ENCODE measurements at regions not wholly inside any gene's neighbourhood (a gene's known extent, or its start where the extent isn't known, plus 50 kb on each side); places are given as distances from the start of the nearest gene placed in this dataset.

DNA sequence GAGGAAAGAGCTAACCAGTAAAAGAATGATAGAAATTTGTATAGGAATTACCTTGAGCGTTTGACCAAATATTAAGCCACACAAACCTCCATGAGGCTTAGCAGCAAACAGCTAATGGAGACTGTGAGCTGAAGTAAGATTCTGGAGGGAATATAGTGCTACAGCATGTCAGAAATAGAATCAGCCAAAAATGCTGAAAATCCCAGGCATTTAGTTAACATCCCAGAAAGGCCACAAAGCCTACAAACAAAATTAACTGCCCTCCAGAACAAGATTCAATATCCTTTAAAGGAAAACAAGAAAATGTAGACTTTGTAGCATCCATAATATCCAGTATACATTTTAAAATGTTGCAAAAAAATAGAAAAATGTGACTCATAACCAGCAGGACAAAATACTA lies 257.8 kb upstream of the TUSC1 start:
- Mint-ChIP-seq H3K36me3 (no peaks in the 10 kb centered on the region), H3K9me3 (peaks cover 7% of the 10 kb centered on the region), H3K27ac (no peak overlapping the region), H3K27me3 (no peaks in the 10 kb centered on the region), H3K4me3 (no peak overlapping the region), H3K4me1 (no peaks in the 10 kb centered on the region)
- ATAC-seq: no peak

GRCh38 chr9:25935188-25935587 lies 256.9 kb upstream of the TUSC1 start:
- no peak for ATAC-seq
- H3K4me3 Mint-ChIP-seq: no peak overlapping the region
- no peaks in the 10 kb centered on the region for H3K27me3 Mint-ChIP-seq
- H3K36me3 Mint-ChIP-seq: no peaks in the 10 kb centered on the region
- H3K27ac Mint-ChIP-seq: no peak overlapping the region
- peaks cover 7% of the 10 kb centered on the region for H3K9me3 Mint-ChIP-seq
- H3K4me1 Mint-ChIP-seq: no peaks in the 10 kb centered on the region

DNA sequence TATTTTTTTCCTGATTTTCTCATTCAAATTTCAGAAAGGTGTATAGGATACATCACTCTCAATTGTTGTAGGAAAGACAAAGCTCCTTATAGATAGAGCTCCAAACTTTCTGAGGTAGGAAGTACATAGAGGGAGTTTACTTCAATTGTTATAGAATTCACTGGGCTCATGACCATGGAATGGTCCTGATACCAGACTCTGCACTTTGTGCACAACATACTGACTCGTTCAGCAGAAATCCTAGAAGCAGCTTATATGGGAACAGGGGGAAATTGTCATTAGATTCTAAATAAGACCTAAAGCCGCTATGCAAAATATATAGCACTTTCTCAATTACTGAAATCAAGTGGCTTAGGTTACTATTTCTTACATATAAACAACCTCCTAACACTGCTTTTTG lies 240.5 kb upstream of the TUSC1 start:
- H3K27me3 Mint-ChIP-seq: no peaks in the 10 kb centered on the region
- H3K27ac Mint-ChIP-seq: no peak overlapping the region
- H3K4me1 Mint-ChIP-seq: no peaks in the 10 kb centered on the region
- H3K9me3 Mint-ChIP-seq: no peaks in the 10 kb centered on the region
- no peak for ATAC-seq
- no peaks in the 10 kb centered on the region for H3K36me3 Mint-ChIP-seq
- H3K4me3 Mint-ChIP-seq: no peak overlapping the region

- no peaks in the 10 kb centered on the region for H3K4me1 Mint-ChIP-seq
- no peak for ATAC-seq
Observed at GRCh38 chr9:25917731-25918362, 239.6 kb upstream of the TUSC1 start.

DNA sequence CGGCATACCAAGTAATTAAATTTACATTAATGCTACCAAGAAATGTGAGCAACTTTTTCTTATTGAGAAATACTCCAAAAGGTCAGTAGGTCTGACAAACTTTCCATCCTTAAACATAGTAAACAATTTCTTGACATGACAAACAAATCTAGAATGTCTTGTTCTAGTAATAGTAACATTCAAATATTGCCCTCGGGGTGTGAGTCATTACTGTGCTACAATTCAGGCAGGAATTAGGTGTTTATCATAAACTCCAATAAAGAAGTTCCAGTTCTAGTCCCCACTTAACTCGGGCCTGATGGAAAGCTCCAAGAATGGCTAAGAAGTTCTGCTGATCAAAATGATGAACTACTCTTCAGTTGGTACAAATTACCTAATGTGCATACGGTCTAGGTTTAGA lies 235.6 kb upstream of the TUSC1 start:
- H3K36me3 Mint-ChIP-seq: no peaks in the 10 kb centered on the region
- H3K9me3 Mint-ChIP-seq: peaks cover 2% of the 10 kb centered on the region
- no peak overlapping the region for H3K27ac Mint-ChIP-seq
- no peak overlapping the region for H3K4me3 Mint-ChIP-seq
- no peak for ATAC-seq
- no peaks in the 10 kb centered on the region for H3K4me1 Mint-ChIP-seq
- no peaks in the 10 kb centered on the region for H3K27me3 Mint-ChIP-seq

More at GRCh38 chr9:25917731-25918362, 239.6 kb upstream of the TUSC1 start:
- Mint-ChIP-seq H3K9me3 (no peaks in the 10 kb centered on the region), H3K27ac (no peak overlapping the region), H3K27me3 (no peaks in the 10 kb centered on the region), H3K4me3 (no peak overlapping the region), H3K36me3 (no peaks in the 10 kb centered on the region)

GRCh38 chr9:25904701-25905100 lies 226.5 kb upstream of the TUSC1 start:
- Mint-ChIP-seq H3K9me3 (peaks cover 14% of the 10 kb centered on the region), H3K4me1 (no peaks in the 10 kb centered on the region), H3K4me3 (no peak overlapping the region), H3K27me3 (no peaks in the 10 kb centered on the region), H3K36me3 (no peaks in the 10 kb centered on the region), H3K27ac (no peak overlapping the region)
- ATAC-seq: no peak

- H3K4me1 Mint-ChIP-seq: no peaks in the 10 kb centered on the region
- H3K9me3 Mint-ChIP-seq: peaks cover 14% of the 10 kb centered on the region
- no peak for ATAC-seq
- H3K36me3 Mint-ChIP-seq: no peaks in the 10 kb centered on the region
- H3K4me3 Mint-ChIP-seq: no peak overlapping the region
- no peak overlapping the region for H3K27ac Mint-ChIP-seq
- no peaks in the 10 kb centered on the region for H3K27me3 Mint-ChIP-seq
Observed at GRCh38 chr9:25891527-25891926, 213.3 kb upstream of the TUSC1 start.

DNA sequence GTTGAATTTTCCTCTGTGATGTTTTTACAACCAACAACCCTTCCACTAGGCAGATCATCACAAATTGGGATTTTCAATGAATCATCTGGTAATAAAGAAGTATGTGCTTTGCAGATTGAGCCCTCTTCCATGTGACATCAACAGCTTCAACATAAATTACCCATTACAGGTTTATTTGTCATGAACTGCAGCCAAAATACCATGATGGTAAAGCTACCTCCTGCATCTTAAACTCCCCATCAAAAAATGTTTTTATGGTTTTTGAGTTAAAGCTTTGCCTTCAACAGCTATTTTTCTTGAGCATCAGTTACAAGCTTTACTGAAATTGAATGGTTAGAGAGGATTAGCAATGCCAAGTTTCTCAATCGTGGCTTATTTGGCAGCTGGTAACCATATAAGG lies 211.4 kb upstream of the TUSC1 start:
- Mint-ChIP-seq H3K27ac (no peak overlapping the region), H3K27me3 (no peaks in the 10 kb centered on the region), H3K4me1 (no peaks in the 10 kb centered on the region), H3K9me3 (peaks cover 7% of the 10 kb centered on the region), H3K36me3 (no peaks in the 10 kb centered on the region), H3K4me3 (no peak overlapping the region)
- no peak for ATAC-seq

- Mint-ChIP-seq H3K27me3 (no peaks in the 10 kb centered on the region), H3K4me3 (no peak overlapping the region), H3K27ac (no peak overlapping the region), H3K36me3 (no peaks in the 10 kb centered on the region), H3K9me3 (peaks cover 3% of the 10 kb centered on the region), H3K4me1 (no peaks in the 10 kb centered on the region)
- ATAC-seq: no peak
Observed at GRCh38 chr9:25876248-25876647, 198.0 kb upstream of the TUSC1 start.

- H3K27ac Mint-ChIP-seq: no peak overlapping the region
- H3K4me1 Mint-ChIP-seq: no peaks in the 10 kb centered on the region
- H3K4me3 Mint-ChIP-seq: no peak overlapping the region
- no peaks in the 10 kb centered on the region for H3K36me3 Mint-ChIP-seq
- H3K27me3 Mint-ChIP-seq: no peaks in the 10 kb centered on the region
- no peaks in the 10 kb centered on the region for H3K9me3 Mint-ChIP-seq
- ATAC-seq: no peak
Observed at GRCh38 chr9:25864509-25864908, 186.3 kb upstream of the TUSC1 start.

- ATAC-seq: no peak
- Mint-ChIP-seq H3K4me1 (no peaks in the 10 kb centered on the region), H3K27ac (no peak overlapping the region), H3K9me3 (peaks cover 3% of the 10 kb centered on the region), H3K4me3 (no peak overlapping the region), H3K27me3 (no peaks in the 10 kb centered on the region), H3K36me3 (no peaks in the 10 kb centered on the region)
Observed at GRCh38 chr9:25861421-25861820, 183.2 kb upstream of the TUSC1 start.

DNA sequence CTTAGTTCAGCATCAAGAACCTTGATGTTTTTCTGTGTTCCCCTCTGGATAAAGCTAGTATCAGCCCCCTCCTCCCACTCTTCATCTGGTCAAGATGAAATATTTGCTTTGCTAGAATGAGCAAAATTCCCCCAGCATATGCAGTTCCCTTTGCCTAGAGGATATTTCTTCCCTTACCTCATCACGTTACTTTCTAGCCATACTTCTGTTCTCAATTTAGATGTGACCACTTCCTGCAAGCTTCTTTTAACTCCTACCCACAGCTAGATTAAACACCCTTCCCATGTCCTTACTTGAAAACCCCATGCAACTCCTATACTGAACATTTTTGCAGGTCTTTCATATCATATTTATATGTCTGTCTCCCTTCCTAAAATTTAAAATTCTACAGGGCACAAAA lies 178.9 kb upstream of the TUSC1 start:
- peaks cover 7% of the 10 kb centered on the region for H3K9me3 Mint-ChIP-seq
- no peaks in the 10 kb centered on the region for H3K36me3 Mint-ChIP-seq
- no peaks in the 10 kb centered on the region for H3K27me3 Mint-ChIP-seq
- no peak overlapping the region for H3K4me3 Mint-ChIP-seq
- no peaks in the 10 kb centered on the region for H3K4me1 Mint-ChIP-seq
- no peak overlapping the region for H3K27ac Mint-ChIP-seq
- ATAC-seq: no peak

- ATAC-seq: no peak
Observed at GRCh38 chr9:25850803-25851202, 172.6 kb upstream of the TUSC1 start.

GRCh38 chr9:25845867-25846266 lies 167.6 kb upstream of the TUSC1 start:
- peaks cover 9% of the 10 kb centered on the region for H3K9me3 Mint-ChIP-seq
- no peaks in the 10 kb centered on the region for H3K27me3 Mint-ChIP-seq
- no peak for ATAC-seq
- H3K4me3 Mint-ChIP-seq: no peak overlapping the region
- no peaks in the 10 kb centered on the region for H3K4me1 Mint-ChIP-seq
- H3K36me3 Mint-ChIP-seq: no peaks in the 10 kb centered on the region
- no peak overlapping the region for H3K27ac Mint-ChIP-seq

More at GRCh38 chr9:25850803-25851202, 172.6 kb upstream of the TUSC1 start:
- Mint-ChIP-seq H3K27ac (no peak overlapping the region), H3K9me3 (peaks cover 13% of the 10 kb centered on the region), H3K4me1 (no peaks in the 10 kb centered on the region), H3K4me3 (no peak overlapping the region), H3K27me3 (no peaks in the 10 kb centered on the region), H3K36me3 (no peaks in the 10 kb centered on the region)

GRCh38 chr9:25830381-25830780 lies 152.1 kb upstream of the TUSC1 start:
- Mint-ChIP-seq H3K27ac (no peak overlapping the region), H3K9me3 (peaks cover 11% of the 10 kb centered on the region), H3K4me3 (no peak overlapping the region), H3K27me3 (no peaks in the 10 kb centered on the region), H3K36me3 (no peaks in the 10 kb centered on the region), H3K4me1 (no peaks in the 10 kb centered on the region)
- no peak for ATAC-seq

DNA sequence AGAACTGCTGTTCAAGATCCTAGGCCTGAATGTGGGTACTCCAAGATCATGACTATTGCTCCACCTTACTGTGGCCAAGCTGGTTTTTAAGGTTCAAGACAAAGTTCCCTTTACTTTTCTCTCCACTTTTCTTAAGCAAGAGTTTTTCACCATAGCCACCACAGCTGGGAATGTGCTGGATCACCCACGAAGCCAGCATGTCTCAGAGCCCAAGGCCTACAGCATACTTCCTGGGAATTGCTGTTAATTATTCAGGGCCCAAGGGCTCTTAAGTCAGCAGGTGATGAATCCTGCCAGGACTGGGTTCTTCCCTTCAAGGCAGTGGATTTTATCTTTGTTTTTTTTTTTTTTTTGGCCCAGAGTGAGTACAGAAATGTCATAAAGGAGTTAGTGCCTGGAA lies 149.4 kb upstream of the TUSC1 start:
- Mint-ChIP-seq H3K9me3 (peaks cover 17% of the 10 kb centered on the region), H3K4me1 (no peaks in the 10 kb centered on the region), H3K27ac (no peak overlapping the region), H3K36me3 (no peaks in the 10 kb centered on the region), H3K27me3 (no peaks in the 10 kb centered on the region), H3K4me3 (no peak overlapping the region)
- no peak for ATAC-seq

DNA sequence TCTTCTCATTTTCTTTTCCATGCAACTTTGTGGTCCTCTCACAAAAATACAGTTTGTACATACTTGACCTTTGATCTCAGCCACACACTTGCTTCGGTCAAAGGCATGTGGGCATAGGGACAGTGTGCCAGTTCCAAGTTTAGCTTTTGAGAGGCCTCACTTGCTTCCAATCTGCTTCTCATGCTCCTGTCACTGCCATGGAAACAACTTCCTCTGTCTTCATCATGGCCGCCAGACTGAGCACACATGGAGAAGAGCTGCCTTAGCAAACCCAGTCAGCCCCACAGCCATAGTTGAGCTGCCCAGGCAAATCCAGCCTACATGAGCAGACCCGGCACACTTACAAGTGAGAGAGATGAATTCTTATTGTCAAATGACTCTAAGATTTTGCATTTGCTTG lies 138.2 kb upstream of the TUSC1 start:
- ATAC-seq: no peak
- H3K36me3 Mint-ChIP-seq: no peaks in the 10 kb centered on the region
- H3K4me3 Mint-ChIP-seq: no peak overlapping the region
- H3K27ac Mint-ChIP-seq: no peak overlapping the region
- H3K9me3 Mint-ChIP-seq: peaks cover 3% of the 10 kb centered on the region
- no peaks in the 10 kb centered on the region for H3K27me3 Mint-ChIP-seq
- H3K4me1 Mint-ChIP-seq: no peaks in the 10 kb centered on the region
